Upper lobe of left lung (tissue), 6 donors: ENCODE measurements at regions not wholly inside any gene's neighbourhood (a gene's known extent, or its start where the extent isn't known, plus 50 kb on each side); places are given as distances from the start of the nearest gene placed in this dataset.

Experiments used
- ATAC-seq, 2 donors: fragments of 200-7000 bp; cut with Tn5 transposase; one replicate each; pipeline ENCODE4 v1.9.1; 2022; ENCODE audit warnings: mild to moderate bottlenecking in 2 of 2, moderate library complexity in 2 of 2; ENCODE audit not compliant: low FRiP score in 2 of 2
- DNase-seq, 2 donors: peaks; one replicate each; pipeline ENCODE4 v3.0.0-alpha.2; 2019 to 2020
- H3K27ac ChIP-seq, 4 donors: fragments of 200-600 bp; sonication (generic); one replicate each; pipeline ENCODE4 v1.5.1; 2016 to 2019
- H3K27me3 ChIP-seq, 4 donors: fragments of 200-600 bp; sonication (generic); one replicate each; pipeline ENCODE4 v1.5.1; 2017 to 2019
- H3K36me3 ChIP-seq, 4 donors: fragments of 200-600 bp; sonication (generic); one replicate each; pipeline ENCODE4 v1.5.1; 2016 to 2019
- H3K4me1 ChIP-seq, 4 donors: fragments of 200-600 bp; sonication (generic); one replicate each; pipeline ENCODE4 v1.5.1; 2018 to 2019
- H3K4me3 ChIP-seq, 4 donors: fragments of 200-600 bp; sonication (generic); one replicate each; pipeline ENCODE4 v1.5.1; 2017 to 2019; ENCODE audit warnings: mild to moderate bottlenecking in 2 of 4, moderate library complexity in 1 of 4
- H3K9me3 ChIP-seq, 4 donors: fragments of 200-600 bp; sonication (generic); one replicate each; pipeline ENCODE4 v1.5.1; 2018 to 2019
- CTCF ChIP-seq, 6 experiments: fragments of 450-650 bp in 4 of 6; fragments of 200-600 bp in 2 of 6; sonication (generic) in 2 of 6; IDR thresholded peaks; one replicate each; pipeline ENCODE4 v1.5.1; 2016 to 2019; ENCODE audit warnings: antibody characterized with exemption in 6 of 6
- EP300 ChIP-seq, 4 donors: sonication (generic); formaldehyde crosslinking; IDR thresholded peaks; one replicate each; pipeline ENCODE4 v1.5.1; 2017; ENCODE audit warnings: antibody characterized with exemption in 4 of 4, control low read depth in 2 of 4
- POLR2A ChIP-seq, 4 donors: fragments of 450-650 bp; IDR thresholded peaks; one replicate each; pipeline ENCODE4 v1.5.1; 2016 to 2017; ENCODE audit warnings: antibody characterized with exemption in 4 of 4, mild to moderate bottlenecking in 2 of 4
- POLR2AphosphoS5 ChIP-seq, 2 donors: sonication (generic); formaldehyde crosslinking; IDR thresholded peaks; one replicate each; pipeline ENCODE4 v1.5.1; 2017; ENCODE audit warnings: antibody characterized with exemption in 2 of 2
- WGBS, 2 donors: methylation state at CpG; one replicate each; pipeline ENCODE4 v1.1.5; 2017 to 2018; 5-methylcytosine and 5-hydroxymethylcytosine counted together
- donor health status: DM: no; HTN: no; CAD: no; lungs with moderate emphysema.
- donor health status: DM: no; HTN: yes; CAD: no; lungs with severe emphysema.

GRCh38 chr15:86014016-86014415, 65.7 kb upstream of the AGBL1 start:
- Histone ChIP-seq H3K36me3 (no peaks in the 10 kb centered on the region), H3K9me3 (no peaks in the 10 kb centered on the region), H3K27ac (no peak overlapping the region), H3K4me3 (no peak overlapping the region), H3K27me3 (no peaks in the 10 kb centered on the region), H3K4me1 (peaks cover 0 to 7% (median 0%) of the 10 kb centered on the region in 4 donors)
- TF ChIP-seq POLR2A (IDR thresholded peaks at IDR 0.05) (no peak), EP300 (IDR thresholded peaks at IDR 0.05) (no peak), CTCF (IDR thresholded peaks at IDR 0.05) (no peak), POLR2AphosphoS5 (IDR thresholded peaks at IDR 0.05) (no peak)
- ATAC-seq (no peak), DNase-seq (no peak)
- 53 to 68% methylated on average over 3 of the region's 3 CpGs for WGBS, 2 donors

- TF ChIP-seq EP300 (IDR thresholded peaks at IDR 0.05) (no peak), POLR2AphosphoS5 (IDR thresholded peaks at IDR 0.05) (no peak), POLR2A (IDR thresholded peaks at IDR 0.05) (no peak), CTCF (IDR thresholded peaks at IDR 0.05) (no peak)
- DNase-seq (no peak), ATAC-seq (no peak)
- Histone ChIP-seq H3K36me3 (no peaks in the 10 kb centered on the region), H3K4me1 (peaks cover 0 to 7% (median 0%) of the 10 kb centered on the region in 4 donors), H3K9me3 (no peaks in the 10 kb centered on the region), H3K4me3 (no peak overlapping the region), H3K27ac (no peak overlapping the region), H3K27me3 (no peaks in the 10 kb centered on the region)
- WGBS, 2 donors = 76 to 88% methylated on average over 3 of the region's 3 CpGs
Observed at GRCh38 chr15:86016750-86017149, 62.9 kb upstream of the AGBL1 start.

GRCh38 chr15:86018679-86019078, 61.0 kb upstream of the AGBL1 start:
- TF ChIP-seq CTCF (IDR thresholded peaks at IDR 0.05) (no peak), POLR2AphosphoS5 (IDR thresholded peaks at IDR 0.05) (no peak), EP300 (IDR thresholded peaks at IDR 0.05) (no peak), POLR2A (IDR thresholded peaks at IDR 0.05) (no peak)
- H3K27me3 ChIP-seq = no peaks in the 10 kb centered on the region
- WGBS, 2 donors = 57 to 72% methylated on average over 5 of the region's 5 CpGs
- H3K4me3 ChIP-seq = no peak overlapping the region
- no peak for ATAC-seq
- peaks cover 0 to 7% (median 0%) of the 10 kb centered on the region in 4 donors for H3K4me1 ChIP-seq
- H3K9me3 ChIP-seq = no peaks in the 10 kb centered on the region
- H3K27ac ChIP-seq = no peak overlapping the region
- no peak for DNase-seq
- H3K36me3 ChIP-seq = no peaks in the 10 kb centered on the region

GRCh38 chr15:86021281-86022264, 58.1 kb upstream of the AGBL1 start:
- Histone ChIP-seq H3K9me3 (no peaks in the 10 kb centered on the region), H3K36me3 (no peaks in the 10 kb centered on the region), H3K4me3 (no peak overlapping the region), H3K27ac (no peak overlapping the region), H3K4me1 (no peaks in the 10 kb centered on the region), H3K27me3 (no peaks in the 10 kb centered on the region)
- ATAC-seq (peak in 1 of 2 donors; percentile 49), DNase-seq (no peak)
- TF ChIP-seq EP300 (IDR thresholded peaks at IDR 0.05) (no peak), CTCF (IDR thresholded peaks at IDR 0.05) (no peak), POLR2AphosphoS5 (IDR thresholded peaks at IDR 0.05) (no peak), POLR2A (IDR thresholded peaks at IDR 0.05) (no peak)
- WGBS, 2 donors = 42 to 47% methylated on average over 5 of the region's 5 CpGs
